ENCODE measurements at regions not wholly inside any gene's neighbourhood (a gene's known extent, or its start where the extent isn't known, plus 50 kb on each side); places are given as distances from the start of the nearest gene placed in this dataset.
"Not testable (repeated sequence)": the region's sequence is repeated elsewhere in the genome, so short reads cannot be mapped to it uniquely, and the experiment has no call there.

GRCh38 chr5:120327180-120327579, 136.9 kb upstream of the PRR16 start:
- no peak for DNase-seq (ENCODE audit: low spot score in 2 of 2)
- intact Hi-C loops (cut with DNase I; ENCODE audit: low total_unique reads), result no loop called here
- Histone ChIP-seq H3K9me3 (no peaks in the 10 kb centered on the region), H3K4me3 (no peak overlapping the region), H3K36me3 (no peaks in the 10 kb centered on the region), H3K27me3 (no peaks in the 10 kb centered on the region), H3K4me1 (no peaks in the 10 kb centered on the region), H3K27ac (no peak overlapping the region)
- no peak for TF ChIP-seq CTCF (IDR thresholded peaks at IDR 0.05)
- no peak for TF ChIP-seq POLR2AphosphoS5 (IDR thresholded peaks at IDR 0.05)

GRCh38 chr5:120329095-120329494, 135.0 kb upstream of the PRR16 start:
- intact Hi-C loops (cut with DNase I; ENCODE audit: low total_unique reads), result no loop called here
- TF ChIP-seq CTCF (IDR thresholded peaks at IDR 0.05) (no peak), POLR2AphosphoS5 (IDR thresholded peaks at IDR 0.05) (no peak), POLR2A (IDR thresholded peaks at IDR 0.05) (no peak)
- no peaks in the 10 kb centered on the region for H3K36me3 ChIP-seq

GRCh38 chr5:120330558-120330957, 133.5 kb upstream of the PRR16 start:
- no peak for TF ChIP-seq CTCF (IDR thresholded peaks at IDR 0.05)
- TF ChIP-seq POLR2AphosphoS5 (IDR thresholded peaks at IDR 0.05), result no peak
- no peak for TF ChIP-seq POLR2A (IDR thresholded peaks at IDR 0.05)
- H3K27me3 ChIP-seq, result no peaks in the 10 kb centered on the region
- no peaks in the 10 kb centered on the region for H3K36me3 ChIP-seq
- intact Hi-C loops (cut with DNase I; ENCODE audit: low total_unique reads), result no loop called here
- no peaks in the 10 kb centered on the region for H3K9me3 ChIP-seq
- no peak overlapping the region for H3K4me3 ChIP-seq
- no peak for DNase-seq (ENCODE audit: low spot score in 2 of 2)
- no peak overlapping the region for H3K27ac ChIP-seq
- no peaks in the 10 kb centered on the region for H3K4me1 ChIP-seq

More at GRCh38 chr5:120329095-120329494, 135.0 kb upstream of the PRR16 start:
- Histone ChIP-seq H3K27ac (no peak overlapping the region), H3K4me1 (no peaks in the 10 kb centered on the region), H3K4me3 (no peak overlapping the region), H3K9me3 (no peaks in the 10 kb centered on the region), H3K27me3 (no peaks in the 10 kb centered on the region)
- DNase-seq (ENCODE audit: low spot score in 2 of 2), result no peak

GRCh38 chr5:120344181-120344580, 119.9 kb upstream of the PRR16 start:
- H3K4me3 ChIP-seq, result no peak overlapping the region
- no peak for TF ChIP-seq POLR2AphosphoS5 (IDR thresholded peaks at IDR 0.05)
- TF ChIP-seq CTCF (IDR thresholded peaks at IDR 0.05), result no peak
- no peak for TF ChIP-seq POLR2A (IDR thresholded peaks at IDR 0.05)
- H3K36me3 ChIP-seq, result no peaks in the 10 kb centered on the region
- no peaks in the 10 kb centered on the region for H3K4me1 ChIP-seq
- H3K27ac ChIP-seq, result no peak overlapping the region
- intact Hi-C loops (cut with DNase I; ENCODE audit: low total_unique reads), result no loop called here
- no peak for DNase-seq (ENCODE audit: low spot score in 2 of 2)
- no peaks in the 10 kb centered on the region for H3K27me3 ChIP-seq
- no peaks in the 10 kb centered on the region for H3K9me3 ChIP-seq

GRCh38 chr5:120345947-120346346, 118.2 kb upstream of the PRR16 start:
- H3K4me3 ChIP-seq, result no peak overlapping the region
- peaks cover 0 to under 1% of the 10 kb centered on the region in 2 donors for H3K9me3 ChIP-seq
- H3K27me3 ChIP-seq, result no peaks in the 10 kb centered on the region
- intact Hi-C loops (cut with DNase I; ENCODE audit: low total_unique reads), result no loop called here
- no peak overlapping the region for H3K27ac ChIP-seq
- no peak for DNase-seq (ENCODE audit: low spot score in 2 of 2)
- TF ChIP-seq POLR2AphosphoS5 (IDR thresholded peaks at IDR 0.05) (no peak), POLR2A (IDR thresholded peaks at IDR 0.05) (no peak), CTCF (IDR thresholded peaks at IDR 0.05) (no peak)
- no peaks in the 10 kb centered on the region for H3K36me3 ChIP-seq
- no peaks in the 10 kb centered on the region for H3K4me1 ChIP-seq

- H3K4me3 ChIP-seq; intact Hi-C loops (cut with DNase I; ENCODE audit: low total_unique reads): not testable (repeated sequence)
Measured at GRCh38 chr5:120351071-120351470, 113.0 kb upstream of the PRR16 start.

More at GRCh38 chr5:120351071-120351470, 113.0 kb upstream of the PRR16 start:
- H3K9me3 ChIP-seq, result peaks cover 6 to 12% of the 10 kb centered on the region in 2 donors
- H3K4me1 ChIP-seq; H3K36me3 ChIP-seq; H3K27ac ChIP-seq; DNase-seq (ENCODE audit: low spot score in 2 of 2); H3K27me3 ChIP-seq: not testable (repeated sequence)
